ENCODE measurements at regions not wholly inside any gene's neighbourhood (a gene's known extent, or its start where the extent isn't known, plus 50 kb on each side); places are given as distances from the start of the nearest gene placed in this dataset.

DNA sequence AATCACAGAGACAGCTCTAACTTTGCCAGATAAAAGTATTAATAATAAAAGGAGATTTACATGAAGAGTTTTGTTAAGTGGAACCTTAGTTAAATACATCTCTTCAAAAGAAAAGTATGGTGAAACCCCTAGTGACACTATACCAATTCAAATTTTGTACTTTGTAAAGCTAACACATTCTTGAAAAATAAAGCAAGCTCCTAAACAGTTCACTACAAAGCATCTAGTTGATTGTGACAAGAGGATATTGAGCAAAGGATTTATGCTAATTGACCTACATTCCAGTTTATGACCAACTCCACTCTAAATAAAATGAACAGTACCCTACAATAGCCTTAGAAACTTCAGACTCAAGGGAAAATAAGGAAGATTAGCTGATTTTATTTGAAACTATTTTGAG, 69.4 kb upstream of the WDR17 start:
- TF ChIP-seq, protein P1, sequence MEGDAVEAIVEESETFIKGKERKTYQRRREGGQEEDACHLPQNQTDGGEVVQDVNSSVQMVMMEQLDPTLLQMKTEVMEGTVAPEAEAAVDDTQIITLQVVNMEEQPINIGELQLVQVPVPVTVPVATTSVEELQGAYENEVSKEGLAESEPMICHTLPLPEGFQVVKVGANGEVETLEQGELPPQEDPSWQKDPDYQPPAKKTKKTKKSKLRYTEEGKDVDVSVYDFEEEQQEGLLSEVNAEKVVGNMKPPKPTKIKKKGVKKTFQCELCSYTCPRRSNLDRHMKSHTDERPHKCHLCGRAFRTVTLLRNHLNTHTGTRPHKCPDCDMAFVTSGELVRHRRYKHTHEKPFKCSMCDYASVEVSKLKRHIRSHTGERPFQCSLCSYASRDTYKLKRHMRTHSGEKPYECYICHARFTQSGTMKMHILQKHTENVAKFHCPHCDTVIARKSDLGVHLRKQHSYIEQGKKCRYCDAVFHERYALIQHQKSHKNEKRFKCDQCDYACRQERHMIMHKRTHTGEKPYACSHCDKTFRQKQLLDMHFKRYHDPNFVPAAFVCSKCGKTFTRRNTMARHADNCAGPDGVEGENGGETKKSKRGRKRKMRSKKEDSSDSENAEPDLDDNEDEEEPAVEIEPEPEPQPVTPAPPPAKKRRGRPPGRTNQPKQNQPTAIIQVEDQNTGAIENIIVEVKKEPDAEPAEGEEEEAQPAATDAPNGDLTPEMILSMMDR (IDR thresholded peaks at IDR 0.05), result no peak
- TF ChIP-seq POLR2A (IDR thresholded peaks at IDR 0.05), result no peak
- TF ChIP-seq EP300 (IDR thresholded peaks at IDR 0.05), result no peak
- no peak for TF ChIP-seq POLR2AphosphoS5 (IDR thresholded peaks at IDR 0.05)

Data from sigmoid colon (tissue), 4 donors.